ENCODE measurements at regions not wholly inside any gene's neighbourhood (a gene's known extent, or its start where the extent isn't known, plus 50 kb on each side); places are given as distances from the start of the nearest gene placed in this dataset.
A peak's percentile ranks its signal among the peaks of the same experiment; 100 is the strongest.

DNA sequence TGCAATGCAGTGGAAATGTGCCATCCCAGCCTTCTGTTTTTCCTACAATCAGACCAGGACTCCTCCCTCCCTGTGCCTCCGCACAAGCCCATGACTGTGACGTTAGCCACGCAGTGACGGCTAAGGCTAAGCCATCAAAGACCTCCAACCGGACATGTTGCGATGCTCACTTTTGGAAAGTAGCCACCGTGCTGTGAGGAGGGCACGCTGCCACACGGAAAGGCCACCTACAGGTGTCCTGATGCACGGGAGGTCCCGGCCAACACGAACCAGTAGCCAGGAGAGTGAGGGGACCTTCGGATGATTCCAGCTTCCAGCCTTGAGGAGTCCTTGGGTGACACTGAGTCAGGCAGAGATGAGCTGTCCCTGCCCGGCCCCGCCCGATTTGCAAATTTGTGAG is 53.9 kb downstream of the FOXL1 start:
- DNase-seq (ENCODE audit: low read depth) = no peak

DNA sequence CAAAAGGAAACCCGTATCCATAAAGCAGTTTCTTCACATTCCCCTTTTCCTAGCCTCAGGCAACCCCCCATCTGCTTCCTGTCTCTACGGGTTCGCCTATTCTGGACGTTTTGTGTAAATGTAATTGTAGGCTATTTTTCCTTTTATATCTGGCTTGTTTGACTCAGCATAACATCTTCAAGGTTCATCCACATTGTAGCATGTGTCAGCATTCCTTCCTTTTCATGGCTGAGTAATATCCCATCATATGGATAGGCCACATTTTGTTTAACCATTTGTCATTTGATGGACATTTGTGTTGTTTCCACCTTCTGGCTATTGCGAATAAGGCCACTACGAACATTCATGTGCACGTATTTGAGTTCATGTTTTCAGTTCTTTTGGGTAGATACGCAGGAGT is 54.6 kb downstream of the FOXL1 start:
- no peak for DNase-seq (ENCODE audit: low read depth)

DNA sequence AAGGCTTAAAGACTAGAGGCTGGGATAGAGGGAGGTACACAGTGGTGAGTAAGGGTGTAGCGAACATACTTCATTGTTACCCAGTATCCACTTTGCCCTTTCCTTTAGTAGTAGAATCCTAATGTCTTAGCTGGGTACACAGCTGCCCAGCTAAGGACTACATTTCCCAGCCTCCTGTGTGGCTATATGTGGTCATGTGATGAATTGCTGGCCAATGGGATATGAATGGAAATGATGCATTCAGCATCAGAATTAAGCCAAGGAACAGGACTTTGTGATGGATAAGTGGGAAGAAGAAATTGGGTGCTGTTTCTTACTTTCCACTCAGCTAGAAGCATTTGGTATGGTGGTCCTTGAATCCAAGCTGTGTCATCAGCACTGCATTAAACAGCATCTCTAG is 55.9 kb downstream of the FOXL1 start:
- peak; percentile 42 for DNase-seq (ENCODE audit: low read depth)

DNA sequence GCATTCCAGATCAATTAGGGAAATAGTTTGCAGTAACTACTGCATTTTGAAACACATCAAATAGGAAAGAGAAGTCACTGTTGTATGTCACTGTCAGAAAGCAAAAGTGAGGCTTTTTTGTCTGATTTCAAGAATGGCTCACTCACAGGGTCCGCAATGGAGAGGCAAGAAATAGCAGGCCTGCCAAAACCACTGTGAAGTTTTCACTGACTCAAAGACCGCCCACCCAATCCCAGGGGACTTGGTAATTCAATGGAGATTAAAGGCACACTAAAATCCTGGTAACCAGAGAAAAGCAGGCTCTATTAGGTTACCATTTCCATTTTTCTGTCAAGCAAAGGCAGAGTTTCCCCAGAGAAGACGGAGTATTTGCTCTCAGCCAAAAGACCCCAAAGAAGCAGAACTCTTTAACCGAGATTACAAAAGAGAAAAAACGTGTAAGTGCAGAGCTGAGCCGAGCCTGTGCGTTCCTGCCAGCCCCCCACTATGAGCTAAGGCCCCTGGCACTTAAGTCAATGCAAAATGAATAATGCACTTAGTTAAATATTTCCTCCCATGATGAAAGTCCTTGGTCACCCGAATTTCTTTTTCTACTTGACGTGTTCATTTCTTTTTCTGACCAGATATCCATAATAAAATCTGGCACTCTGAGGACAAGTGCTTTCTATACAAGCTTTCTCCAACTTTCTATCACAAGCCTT is 57.0 kb downstream of the FOXL1 start:
- no peak for DNase-seq (ENCODE audit: low read depth)

DNA sequence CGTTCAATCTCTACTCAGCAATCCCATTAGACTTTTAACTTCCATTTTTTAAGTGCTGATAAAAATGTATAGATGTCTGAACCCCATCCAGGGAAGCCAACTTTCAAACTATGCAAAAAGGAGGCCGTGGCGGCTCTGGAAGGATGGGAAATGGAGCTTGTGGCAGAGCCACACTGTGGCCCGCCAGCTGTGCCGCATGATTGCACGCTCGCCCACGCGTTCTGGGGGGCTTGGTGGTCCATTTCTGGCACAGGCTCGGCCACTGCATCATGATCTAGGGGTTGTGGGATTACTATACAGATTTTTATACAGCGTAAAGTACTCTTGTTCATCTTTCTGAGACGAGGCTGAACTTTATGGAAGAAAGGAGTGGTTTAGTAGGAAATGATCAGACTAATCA is 57.6 kb downstream of the FOXL1 start:
- no peak for DNase-seq (ENCODE audit: low read depth)

DNA sequence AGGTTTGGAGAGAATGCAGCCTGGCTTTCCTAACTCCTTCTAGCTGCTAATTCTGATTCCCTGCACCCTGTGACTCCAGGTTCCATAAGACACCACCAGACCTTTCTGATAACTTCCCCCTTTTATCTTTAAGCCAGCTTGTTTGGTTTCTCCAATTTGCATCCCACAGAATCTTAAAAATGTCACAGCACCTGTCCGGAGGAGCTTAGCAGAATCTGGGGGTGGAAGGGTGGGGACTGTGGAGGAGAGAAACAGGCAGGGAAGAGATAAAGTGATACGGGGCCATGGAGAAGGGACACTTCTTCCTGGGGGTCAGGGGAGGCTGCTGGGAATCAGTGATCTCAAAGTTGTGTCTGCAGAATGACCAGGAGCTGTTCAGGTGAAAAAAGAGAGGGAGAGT is 59.4 kb downstream of the FOXL1 start:
- DNase-seq (ENCODE audit: low read depth) = no peak

DNA sequence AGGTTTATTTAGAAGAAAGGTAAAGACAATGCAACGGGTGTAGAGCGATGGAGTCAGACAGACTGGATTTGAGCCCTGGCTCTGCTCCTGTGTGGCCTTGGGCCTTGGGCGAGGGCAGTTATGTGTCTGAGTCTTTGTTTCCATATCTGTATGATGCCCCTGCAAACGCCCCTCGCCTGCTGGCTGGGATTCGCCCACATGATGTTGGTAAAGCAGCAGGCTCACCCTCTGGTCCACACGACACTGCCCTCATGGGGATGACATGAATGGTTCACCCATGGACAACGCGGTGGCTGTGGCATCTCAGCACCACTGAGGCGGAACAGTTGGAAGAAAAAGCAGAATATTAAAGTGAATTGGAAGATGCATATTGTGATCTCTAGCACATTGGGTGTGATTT is 60.3 kb downstream of the FOXL1 start:
- no peak for DNase-seq (ENCODE audit: low read depth)

DNA sequence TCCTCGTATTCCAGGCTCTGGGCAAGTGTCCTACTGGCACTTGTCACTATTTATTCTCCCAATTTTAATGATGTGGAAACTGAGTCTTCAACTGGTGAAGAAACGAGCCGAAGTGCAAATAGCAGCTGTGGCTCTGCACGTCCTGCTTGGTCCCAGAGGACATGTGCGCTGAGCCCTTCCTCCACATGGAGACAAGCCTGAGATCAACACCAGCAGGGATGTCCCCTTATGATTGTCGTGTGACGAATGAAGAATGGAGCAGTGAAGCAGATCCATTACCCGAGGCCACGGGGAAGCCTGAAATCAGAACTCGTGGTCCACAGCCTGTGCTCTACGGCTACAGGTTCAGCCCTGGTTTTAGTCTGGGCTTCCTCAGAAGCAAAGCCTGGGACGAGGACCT is 61.0 kb downstream of the FOXL1 start:
- DNase-seq (ENCODE audit: low read depth) = no peak

DNA sequence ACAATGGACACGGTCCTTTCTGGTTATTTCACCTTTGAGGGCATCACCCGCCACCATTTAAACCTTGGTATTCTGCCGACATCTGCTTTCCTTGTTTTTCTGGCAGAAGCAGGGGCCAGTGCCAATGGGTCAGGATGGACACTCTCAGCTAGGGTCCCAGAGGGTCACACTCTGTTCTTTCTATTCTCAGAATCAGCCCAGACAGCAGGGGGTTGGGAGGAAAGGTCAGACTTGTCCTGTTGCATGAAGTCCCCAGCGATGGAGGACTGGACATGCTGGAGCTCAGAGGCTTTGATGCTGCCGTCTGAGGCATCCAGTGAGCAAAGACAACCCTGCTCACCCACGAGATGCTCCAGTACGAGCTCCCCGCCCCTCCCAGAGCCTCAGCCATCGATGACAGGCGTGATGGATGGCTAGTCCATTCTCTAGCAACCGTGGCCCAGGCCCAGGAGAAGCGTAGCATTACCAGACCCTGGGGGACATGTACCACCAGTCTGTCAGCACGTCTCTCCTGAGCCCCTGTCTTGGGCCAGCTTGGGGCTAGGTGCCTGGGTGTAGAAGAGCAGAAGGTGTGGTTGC is 62.0 kb downstream of the FOXL1 start:
- no peak for DNase-seq (ENCODE audit: low read depth)

DNA sequence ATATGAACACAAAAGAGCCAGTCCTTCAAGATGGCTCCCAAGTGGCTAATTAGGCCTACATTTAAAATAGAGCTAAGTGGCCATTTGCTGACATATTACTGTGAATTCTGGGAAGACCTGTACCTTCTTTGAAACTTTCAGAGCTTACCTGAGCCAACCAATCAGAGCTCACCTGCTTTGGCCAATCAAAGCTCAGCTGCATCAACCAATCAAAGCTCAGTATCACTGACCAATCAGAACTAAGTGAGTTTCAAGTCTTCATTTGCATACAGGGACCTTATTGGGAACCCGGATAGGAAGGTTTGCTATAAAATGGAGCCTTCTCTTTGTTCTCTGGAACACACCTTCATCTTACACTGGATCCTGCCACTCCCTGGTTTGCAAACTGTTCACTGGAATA is 63.7 kb downstream of the FOXL1 start:
- DNase-seq (ENCODE audit: low read depth) = no peak

DNA sequence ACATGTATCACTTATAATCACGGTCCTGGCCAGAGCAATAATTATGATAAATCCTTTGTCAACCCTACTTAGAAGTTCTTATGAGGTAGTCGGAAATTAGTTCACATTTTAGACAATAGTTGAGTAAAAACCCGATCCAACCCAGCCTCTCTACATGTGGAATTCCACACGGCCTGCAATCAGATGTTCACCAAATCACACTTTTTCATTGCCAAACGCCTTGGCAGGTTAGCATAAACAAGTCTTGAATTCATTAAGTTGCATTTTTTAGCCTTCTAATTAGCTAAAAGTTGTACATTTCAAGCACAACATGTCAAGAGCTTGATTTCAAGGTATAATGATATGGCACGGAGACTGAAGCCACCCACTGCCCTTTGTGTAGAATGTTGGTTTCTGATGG is 65.3 kb downstream of the FOXL1 start:
- DNase-seq (ENCODE audit: low read depth) = no peak

DNA sequence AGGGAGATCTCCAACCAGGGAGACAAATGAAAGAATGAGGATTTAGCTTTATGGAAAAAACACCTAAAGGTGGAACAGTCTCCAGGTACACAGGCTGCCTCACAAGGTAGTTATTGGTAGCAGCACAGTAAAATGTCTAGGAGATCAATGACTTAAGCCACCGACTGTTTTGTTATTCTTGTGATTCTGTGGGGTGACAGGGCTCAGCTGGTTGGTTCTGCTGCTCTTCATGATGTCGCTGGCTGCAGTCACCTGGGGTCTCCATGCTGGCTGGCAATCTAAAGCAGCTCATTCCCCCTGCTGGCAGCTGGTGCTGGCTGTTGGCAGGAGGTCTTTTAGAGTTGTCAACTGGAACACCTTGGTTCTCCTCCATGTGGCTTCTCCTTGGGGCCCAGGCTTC is 69.2 kb downstream of the FOXL1 start:
- DNase-seq (ENCODE audit: low read depth) = no peak

DNA sequence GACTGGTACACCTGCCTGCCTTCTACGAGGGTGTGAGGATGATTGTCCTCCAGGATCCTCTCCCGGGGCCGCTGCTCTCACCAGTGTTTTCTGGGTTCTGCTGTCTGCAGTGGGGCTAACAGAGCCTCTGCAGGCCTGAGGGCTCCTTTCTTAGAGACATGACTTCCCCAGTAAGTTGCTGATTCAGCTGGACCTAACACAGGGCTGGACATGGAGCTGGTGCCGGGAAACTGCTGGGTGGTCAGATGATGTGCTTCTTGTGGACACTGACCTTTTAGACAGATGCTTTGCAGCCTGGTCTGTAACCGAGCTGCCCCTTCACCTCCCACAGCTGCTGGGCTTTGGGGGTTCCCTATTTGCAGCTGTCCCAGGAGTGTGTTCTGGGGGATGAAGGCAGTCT is 71.5 kb downstream of the FOXL1 start:
- no peak for DNase-seq (ENCODE audit: low read depth)

DNA sequence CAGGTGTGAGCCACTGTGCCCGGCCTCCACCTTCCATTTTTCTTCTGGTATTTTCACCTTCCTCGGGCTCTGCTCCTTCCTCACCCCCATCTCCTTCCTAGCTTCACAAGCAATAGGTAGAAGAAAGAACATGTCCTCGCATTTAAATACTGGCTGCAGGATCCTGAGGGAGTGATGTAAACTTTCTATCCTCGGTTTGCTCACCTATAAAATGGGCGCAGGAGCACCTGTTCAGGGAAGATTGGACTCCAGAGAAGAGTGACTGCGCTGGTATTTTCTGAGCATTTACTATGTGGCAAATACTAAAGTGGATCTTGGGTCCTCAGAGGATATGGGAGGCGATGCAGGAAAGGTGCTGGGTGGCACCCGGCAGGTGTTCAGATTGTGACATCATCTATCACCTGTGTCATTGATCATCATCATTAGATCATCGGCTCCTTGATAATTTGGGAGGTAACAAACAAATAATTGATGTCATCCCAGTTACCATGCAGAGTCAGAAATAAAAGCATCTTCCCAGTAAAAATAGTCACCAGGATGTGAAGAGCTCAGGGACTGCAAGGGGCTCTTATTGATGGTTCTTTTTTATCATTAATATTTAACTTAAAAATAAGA is 72.8 kb downstream of the FOXL1 start:
- no peak for DNase-seq (ENCODE audit: low read depth)

DNA sequence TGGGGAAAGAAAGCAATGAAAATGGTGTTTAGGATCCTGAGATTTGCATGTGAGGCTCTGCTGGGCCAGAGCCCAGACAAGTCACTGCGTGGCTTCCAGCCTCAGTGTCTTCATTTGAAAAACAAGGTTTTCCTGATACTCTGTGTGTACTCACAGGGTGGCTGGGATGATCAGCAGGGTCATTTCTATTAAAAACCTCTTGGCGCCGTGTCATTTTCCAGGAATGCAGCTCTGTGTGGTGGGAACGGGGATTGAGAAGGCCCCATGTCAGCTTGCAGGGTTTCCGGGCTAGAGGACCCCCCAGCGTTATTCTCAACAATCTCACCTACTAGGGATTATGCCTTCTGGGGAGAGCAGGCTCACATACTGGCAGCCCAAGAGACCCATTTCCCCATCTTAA is 73.5 kb downstream of the FOXL1 start:
- DNase-seq (ENCODE audit: low read depth) = no peak

DNA sequence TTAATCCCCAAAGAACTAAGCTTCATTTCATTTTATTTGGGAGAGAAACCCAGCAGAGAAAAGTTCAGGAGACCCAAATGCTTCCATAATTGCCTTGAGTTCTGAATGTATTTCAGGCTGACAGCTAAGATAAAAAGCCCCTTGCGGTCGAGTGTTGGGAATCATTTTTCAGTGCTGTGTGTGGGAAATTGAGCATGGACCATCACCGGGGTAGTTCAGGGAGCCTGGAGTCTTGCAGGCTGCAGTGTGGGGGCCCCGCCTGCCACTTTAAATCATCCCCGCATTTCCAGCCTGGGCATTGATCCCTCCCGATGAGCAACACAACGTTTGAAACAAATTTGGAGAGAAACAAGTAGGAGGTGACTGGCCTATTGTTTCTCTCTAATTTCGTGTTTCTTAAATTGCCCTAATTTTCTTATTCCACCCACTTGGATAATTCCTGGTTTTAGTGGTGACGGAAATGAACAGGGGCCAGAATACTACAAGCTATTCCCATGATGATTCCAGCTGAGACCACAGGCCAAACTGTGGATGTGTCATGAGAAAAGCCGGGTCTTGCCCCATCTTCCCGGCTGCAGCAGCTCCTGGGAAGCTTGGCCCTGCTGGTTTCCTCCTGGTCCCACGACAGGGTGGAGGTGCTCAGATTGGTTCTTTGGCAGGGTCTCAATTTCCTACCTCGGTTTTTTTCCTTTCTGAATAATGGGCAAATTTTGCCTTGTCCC is 75.1 kb downstream of the FOXL1 start:
- DNase-seq (ENCODE audit: low read depth) = no peak

DNA sequence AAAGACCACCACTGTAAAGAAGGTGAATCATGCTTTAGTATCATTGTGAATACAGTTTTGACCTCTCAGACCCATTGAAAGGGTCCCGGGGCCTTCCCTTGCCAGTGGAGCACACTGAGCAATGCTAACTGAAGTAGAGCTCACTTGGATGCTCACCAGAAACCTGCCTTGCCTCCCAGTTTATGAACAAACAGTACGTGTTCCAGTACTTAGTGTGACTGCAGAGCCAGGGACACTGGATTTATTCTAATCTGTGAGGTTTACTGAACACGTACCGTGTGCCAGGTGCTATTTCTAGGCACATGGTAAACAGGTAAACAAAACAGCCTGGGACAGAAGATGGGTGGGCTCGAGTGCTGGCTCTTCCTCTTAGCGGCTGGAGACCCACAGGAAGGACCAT is 79.6 kb downstream of the FOXL1 start:
- DNase-seq (ENCODE audit: low read depth) = no peak

DNA sequence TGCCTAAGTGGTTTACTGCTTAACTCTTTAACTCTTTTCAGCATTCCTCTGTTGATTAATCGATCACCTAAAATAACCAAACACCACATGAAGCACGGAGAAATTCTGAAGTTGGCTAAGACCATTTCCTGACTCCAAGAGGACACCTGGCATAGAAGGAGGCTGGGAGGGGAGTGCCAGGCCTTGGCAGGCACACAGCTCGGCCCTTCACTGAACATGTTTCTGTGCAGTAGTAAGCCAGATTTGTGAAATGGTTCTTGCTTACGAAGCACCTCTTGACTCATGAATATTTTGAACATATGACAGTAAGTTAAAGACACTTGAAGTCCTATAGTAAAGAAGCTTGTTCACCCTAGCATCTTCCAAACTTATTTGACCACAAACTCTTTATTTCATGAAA is 82.3 kb downstream of the FOXL1 start:
- no peak for DNase-seq (ENCODE audit: low read depth)

DNA sequence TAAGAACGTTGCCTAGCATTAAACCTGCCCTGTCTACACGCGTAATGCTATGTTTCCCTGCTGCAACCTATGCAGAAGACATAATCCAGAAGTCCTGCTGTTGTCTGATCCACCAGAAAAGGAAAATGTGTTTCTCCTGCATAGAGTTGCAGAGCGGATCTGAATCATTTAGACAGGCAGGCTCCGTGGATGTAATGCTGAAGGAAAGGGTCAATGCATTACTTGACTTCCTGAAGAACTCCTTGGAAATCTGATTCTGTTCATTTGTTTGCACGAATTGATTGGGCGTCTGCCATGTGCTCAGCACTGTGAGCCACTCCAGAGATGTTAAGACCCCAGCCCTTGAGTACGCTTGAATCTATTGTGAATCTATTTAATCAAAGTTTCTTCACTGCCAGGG is 83.4 kb downstream of the FOXL1 start:
- DNase-seq (ENCODE audit: low read depth) = no peak

DNA sequence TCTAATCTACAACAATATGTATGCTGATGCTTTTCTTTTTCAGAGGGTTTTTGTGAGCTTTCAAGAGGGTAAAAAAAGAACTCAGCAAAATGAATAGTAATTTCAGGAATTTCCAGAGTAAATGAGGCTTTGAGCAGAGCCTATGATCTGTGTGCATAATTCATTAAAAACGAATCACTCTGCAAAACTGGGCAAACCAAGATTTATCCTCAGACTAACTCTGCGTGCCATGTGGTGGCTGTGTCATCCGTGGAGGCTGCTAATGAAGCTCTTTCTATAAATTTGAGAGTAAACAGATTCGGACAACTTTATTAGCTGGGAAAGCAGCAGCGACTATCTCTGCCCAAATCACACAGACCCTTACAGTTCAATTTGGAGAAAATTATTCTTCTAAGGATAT is 83.8 kb downstream of the FOXL1 start:
- DNase-seq (ENCODE audit: low read depth) = peak; percentile 54

DNA sequence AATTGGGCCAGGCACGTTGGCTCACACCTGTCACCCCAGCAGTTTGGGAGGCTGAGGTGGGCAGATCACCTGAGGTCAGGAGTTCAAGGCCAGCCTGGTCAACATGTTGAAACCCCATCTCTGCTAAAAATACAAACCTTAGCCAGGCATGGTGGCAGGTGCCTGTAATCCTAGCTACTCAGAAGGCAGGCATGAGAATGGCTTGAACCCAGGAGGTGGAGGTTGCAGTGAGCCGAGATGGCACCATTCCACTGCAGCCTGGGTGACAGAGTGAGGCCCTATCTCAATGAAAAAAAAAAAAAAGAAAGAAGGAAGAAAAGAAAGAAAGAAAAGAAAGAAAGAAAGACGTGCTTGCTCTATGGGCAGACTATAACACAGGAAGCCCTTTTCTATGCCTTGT is 84.4 kb downstream of the FOXL1 start:
- DNase-seq (ENCODE audit: low read depth) = no peak

DNA sequence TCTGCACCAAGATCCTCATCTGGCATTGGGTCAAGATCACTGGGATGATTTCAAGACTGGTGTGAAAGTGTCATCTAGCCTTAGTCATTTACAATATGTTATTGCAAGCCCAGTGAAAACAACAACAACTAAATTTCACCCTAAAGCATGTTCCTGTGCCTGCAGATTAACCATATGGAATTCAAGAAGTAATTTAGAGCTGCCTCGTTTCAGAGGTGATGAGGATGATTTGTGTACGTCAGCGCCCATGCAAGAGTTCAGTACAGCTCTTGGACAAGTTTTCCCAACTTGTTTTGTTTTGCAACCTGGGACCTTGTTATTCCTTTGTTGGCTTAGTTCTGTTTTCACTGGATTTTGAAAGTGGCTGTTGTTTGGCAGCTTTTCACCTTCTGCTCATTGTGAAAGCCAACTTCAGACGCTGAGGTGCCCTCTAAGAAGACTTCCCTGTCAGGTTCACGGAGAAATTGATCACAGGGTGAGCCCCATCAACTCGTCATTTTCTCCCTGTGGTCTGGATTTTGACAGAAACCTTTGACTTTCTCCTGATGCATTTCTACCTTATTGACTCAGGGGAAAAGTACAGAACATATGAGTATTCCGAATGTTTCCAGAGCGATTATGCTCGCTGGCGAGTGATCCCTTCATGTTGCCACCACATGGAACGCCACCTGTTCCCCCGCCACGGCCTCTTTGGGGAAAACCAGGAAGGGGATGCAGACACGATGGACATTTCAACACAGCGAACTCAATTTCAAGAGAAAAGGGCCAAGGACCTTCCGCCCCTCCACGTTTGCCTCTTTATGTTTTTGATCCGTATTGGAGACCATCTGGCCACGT is 85.6 kb downstream of the FOXL1 start:
- DNase-seq (ENCODE audit: low read depth) = peak; percentile 64

Data from M059J (cell line).